ENCODE measurements at regions not wholly inside any gene's neighbourhood (a gene's known extent, or its start where the extent isn't known, plus 50 kb on each side); places are given as distances from the start of the nearest gene placed in this dataset.
"Not testable (repeated sequence)": the region's sequence is repeated elsewhere in the genome, so short reads cannot be mapped to it uniquely, and the experiment has no call there.

DNA sequence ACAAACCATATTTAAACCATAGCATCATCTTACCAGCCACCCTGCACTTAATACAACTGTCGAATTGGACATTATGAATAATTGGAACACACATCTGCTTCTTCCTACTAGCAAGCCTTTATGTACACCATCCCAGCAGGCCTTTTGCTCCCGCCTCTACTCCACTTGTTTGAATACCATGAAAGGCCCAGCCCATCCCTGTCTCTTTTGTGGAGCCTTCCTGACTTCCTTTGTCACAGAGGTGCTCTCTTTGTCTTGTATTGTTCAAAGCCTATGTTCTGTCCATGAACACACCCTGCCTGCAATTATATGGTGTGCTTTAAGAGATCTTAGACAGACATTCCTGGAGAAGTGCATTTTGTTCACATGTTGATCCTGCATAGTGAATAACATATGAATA lies 465.7 kb downstream of the DIRAS2 start:
- no peak for FAIRE-seq

DNA sequence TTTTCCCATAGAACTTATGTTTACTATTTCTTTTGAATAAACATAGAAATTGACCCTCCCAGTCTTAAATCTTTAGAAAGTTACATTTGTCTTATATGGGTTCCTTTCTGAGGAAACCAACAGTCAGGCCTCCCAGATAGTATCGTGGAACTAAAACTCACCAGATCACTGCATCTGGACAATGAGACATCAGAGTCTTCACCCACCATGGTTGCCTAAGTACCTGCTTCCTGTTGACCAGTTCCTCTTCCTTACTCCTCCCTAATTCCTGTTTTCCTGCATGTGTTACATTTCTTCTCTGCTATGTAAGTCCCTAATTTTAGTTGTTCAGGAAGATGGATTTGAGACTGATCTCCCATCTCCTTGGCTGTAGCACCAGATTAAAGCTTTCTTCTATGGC lies 462.2 kb downstream of the DIRAS2 start:
- no peak for FAIRE-seq

DNA sequence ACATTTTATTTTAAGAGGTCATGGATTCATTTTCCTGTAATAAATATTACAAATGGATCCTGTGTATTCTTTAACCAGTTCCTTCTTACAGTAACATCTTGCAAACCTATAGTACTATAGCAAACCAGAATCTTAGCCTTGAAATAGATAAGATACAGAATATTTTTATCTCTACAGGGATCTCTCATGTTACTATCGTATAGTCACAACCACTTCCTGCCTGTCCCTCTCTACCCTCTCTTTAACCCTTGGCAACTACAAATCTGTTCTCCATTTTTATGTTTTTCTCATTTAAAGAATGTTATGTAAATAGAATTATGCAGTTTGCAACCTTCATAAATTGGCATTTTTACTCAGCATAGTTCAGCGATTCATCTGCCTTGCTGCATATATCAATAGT lies 454.0 kb downstream of the DIRAS2 start:
- no peak for FAIRE-seq

DNA sequence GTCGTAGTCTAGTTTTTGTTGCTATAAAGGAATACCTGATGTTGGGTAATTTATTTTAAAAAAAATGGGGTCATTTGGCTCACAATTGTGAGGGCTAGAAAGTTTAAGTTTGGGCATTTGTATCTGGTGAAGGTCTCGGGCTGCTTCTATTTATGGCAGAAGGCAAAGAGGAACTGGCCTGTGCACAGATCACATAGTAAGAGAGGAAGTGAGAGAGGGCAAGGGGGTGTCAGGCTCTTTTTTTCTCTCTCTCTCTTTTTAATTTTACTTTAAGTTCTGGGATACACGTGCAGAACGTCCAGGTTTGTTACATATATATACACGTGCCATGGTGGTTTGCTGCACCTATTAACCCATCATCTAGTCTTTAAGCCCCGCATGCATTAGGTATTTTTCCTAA lies 453.3 kb downstream of the DIRAS2 start:
- no peak for FAIRE-seq

DNA sequence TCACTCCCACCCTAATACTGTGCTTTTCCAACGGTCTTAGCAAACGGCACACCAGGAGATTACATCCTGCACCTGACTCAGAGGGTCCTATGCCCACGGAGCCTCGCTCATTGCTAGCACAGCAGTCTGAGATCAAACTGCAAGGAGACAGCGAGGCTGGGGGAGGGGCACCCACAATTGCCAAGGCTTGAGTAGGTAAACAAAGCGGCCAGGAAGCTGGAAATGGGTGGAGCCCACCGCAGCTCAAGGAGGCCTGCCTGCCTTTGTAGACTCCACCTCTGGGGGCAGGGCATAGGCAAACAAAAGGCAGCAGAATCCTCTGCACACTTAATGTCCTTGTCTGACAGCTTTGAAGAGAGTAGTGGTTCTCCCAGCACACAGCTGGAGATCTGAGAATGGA lies 450.2 kb downstream of the DIRAS2 start:
- not testable (repeated sequence) for FAIRE-seq

DNA sequence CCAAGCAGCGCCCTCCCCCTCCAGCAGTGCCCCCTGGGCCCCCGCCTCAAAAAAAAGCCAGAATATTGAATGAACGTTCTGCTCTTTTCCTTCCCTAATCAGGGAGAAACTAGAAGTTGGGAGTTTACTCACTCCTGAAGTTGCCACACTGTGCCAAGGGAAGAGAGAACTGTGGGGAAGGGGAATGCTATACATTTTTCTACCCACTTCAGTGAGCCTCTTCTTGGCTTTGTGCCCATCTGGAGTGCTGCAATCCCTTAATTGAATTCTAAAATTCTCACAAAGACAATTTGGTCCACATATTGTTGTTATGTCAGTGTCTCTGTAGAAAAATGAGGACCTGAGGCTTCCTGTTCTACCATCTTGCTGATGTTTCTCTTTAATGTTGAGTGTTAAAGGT lies 443.7 kb downstream of the DIRAS2 start:
- FAIRE-seq: no peak

DNA sequence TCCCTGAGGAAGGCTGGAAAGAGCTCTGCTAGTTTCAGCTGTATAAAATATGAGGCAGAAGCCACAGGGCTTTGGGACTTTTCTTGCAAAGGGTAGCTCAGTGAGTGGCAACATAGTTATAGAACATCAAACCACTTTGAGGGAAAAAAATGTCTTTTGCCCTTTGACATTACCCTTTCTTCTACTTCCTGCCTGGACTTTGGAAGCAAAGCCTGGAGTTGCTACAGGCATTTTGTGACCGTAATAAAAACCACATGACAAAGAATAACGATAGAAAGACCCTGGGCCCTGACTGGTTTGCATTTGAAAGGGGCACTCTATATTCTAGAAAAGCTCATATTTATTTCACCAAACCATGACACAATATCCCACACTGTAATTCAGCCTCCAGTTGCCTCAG lies 440.9 kb downstream of the DIRAS2 start:
- no peak for FAIRE-seq

DNA sequence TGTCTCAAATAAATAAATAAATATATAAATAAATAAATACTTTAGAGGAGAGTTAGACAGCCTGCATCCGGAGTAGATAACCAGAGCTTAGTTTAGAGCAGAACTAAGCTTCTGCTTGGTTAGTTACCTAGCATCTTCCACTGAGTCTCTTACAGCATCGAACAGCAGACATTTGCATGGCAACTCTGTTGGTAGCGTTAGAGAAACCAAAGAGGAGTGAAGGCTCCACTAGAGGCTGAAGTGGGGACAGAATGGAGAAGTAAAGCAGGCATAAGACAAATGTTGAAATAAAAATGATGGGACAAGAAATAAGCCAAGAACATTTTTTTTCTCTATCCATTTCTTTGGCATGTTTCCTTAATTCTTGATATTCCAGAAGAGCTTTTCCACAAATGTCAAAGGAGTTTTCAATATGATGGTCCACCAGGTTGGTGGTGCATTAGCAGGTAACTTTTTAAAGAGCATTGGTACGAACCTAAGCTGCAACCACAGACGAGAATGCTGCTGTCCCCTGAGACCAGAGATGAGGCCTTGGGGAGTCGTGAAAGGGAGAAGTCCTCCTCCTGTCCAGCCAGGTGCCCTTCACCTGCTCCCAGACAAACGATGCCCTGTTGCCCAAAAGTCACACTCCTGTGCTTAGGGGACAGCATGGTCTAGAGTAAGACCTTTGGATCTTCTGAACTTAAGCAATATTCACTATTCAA lies 438.3 kb downstream of the DIRAS2 start:
- no peak for FAIRE-seq

DNA sequence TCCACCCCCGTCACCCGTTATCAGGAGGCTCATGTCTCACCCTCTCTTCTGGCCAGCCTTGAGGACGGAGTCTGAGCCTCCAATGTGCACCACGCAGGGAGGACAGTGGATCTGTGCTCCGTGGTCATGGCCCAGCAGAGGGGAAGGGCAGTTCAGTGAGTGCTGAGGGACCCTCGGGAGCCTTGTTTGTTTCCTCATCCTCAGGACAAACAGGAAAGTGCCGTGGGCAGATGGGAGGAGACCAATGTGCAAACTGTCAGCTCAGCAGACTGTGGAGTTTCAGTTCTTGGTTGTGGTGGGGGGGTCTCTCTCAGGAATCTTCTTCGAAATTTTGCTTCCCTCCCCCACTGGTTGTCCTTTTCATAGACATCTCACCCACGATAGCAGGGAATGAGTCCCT lies 429.6 kb downstream of the DIRAS2 start:
- not testable (repeated sequence) for FAIRE-seq

DNA sequence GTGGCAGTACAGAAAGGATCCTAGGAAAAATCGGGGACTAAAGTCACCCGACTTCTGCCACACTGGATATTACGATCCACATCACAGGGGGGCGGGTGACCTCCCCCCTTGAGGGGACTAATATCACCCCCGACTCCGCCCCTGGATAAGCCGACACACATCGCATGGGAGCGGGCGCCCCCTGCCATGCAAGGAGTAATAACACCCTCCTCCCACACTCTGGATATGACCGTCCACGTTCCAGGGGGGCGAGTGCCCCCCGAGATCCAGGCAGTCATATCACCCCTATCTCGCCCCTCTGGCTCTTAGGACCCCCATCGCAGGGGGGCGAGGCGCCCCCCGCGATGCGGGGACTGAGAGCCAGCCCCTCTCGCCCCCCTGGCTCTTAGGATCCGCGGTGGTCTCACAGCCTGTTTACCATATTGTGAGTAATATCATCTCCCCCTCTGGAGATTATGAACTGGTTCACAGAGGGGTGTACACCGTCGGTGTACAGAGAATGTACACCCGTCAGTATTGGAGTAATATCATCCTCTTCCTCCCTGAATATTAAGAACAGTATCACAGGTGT lies 423.0 kb downstream of the DIRAS2 start:
- no peak for FAIRE-seq

DNA sequence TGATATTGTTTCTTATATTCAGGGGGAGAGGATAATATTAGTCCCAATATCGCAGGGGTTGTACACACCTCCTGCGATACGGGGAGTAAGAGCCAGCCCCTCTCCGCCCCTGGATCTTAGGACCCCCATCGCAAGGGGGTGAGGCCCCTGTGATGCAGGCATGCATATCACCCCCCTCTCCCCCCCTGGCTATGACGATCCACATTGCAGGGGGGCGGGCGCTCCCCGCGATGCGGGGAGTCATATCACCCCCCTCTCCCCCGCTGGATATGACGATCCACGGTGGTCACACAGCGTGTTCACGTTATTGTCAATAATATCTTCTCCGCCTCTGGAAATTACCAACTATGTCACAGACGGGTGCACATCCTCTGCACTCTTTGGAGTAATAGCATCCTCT lies 420.7 kb downstream of the DIRAS2 start:
- not testable (repeated sequence) for FAIRE-seq

DNA sequence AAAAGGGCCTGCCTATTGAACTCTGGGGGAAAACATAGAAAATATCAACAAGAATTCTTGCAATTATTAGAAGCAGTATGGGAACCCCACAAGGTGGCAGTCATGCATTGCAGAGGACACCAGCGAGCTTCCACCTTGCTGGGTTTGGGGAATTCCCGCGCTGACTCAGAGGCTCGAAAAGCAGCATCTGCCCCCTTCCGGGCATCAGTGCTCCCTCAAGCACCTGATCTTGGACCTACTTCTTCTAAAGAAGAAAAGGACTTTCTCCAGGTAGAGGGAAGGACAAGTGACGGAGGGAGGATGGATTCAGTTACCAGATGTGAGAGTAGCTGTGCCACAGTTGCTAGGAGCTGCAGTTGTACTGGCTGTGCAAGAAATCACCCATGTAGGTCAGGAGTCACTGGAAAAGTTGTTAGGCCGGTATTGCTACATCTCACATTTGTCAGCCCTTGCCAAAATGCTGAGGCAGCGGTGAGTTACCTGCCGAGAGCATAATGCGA lies 415.7 kb downstream of the DIRAS2 start:
- FAIRE-seq: not testable (repeated sequence)

DNA sequence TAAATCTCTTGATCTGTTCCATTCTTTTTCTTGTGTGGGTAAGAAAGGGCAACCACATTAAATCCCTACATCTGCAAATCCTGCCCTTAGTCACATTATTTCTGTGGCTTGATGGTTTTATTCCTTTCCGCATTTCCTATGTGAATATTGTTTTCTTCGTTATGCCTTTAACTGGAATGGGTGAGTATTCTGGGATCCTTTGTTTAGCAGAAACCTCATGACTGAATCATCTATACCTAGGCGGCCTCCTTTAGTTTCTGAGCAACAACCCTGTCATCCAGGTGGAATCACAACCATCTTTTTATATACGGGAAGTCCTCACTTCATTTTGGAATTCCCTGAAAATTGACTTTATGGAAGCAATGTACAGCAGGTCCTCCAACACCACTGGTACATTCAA lies 409.5 kb downstream of the DIRAS2 start:
- FAIRE-seq: not testable (repeated sequence)

DNA sequence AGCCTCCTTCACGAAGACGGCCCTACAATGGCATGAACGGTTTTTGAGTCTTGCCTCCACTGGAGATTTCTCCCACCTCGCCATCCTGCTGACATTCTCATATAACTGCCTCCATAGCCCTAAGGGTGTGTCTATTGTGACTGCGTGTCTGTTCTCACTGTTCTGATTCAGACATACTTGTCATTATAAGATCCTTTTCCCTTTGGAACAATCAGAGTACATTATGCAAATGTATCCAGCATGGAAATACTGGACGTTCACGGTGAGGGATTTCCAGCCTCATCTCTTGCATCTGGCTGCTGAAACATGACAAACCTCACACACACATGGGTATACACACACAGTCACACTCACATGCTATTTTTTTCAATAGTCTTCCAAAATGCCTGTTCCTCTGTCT lies 402.1 kb downstream of the DIRAS2 start:
- no peak for FAIRE-seq

DNA sequence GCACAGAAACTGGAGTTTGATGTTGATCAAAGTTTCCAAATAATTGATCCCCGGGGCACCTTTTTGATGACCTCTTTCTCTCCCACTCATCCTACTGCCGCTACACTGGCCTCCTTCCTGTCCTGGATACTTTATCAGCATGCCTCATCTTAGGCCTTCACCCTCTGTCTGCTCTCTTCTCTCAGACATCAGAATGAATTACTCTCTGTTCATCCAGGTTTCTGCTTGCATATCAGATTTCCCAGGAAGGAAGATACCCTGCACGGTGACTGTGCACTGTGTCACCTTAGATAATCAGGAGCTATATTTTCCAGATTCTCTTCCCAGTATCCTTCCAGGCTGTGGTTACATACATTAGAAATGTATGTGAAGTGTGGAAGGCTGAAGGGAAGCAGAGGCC lies 397.0 kb downstream of the DIRAS2 start:
- FAIRE-seq: no peak

DNA sequence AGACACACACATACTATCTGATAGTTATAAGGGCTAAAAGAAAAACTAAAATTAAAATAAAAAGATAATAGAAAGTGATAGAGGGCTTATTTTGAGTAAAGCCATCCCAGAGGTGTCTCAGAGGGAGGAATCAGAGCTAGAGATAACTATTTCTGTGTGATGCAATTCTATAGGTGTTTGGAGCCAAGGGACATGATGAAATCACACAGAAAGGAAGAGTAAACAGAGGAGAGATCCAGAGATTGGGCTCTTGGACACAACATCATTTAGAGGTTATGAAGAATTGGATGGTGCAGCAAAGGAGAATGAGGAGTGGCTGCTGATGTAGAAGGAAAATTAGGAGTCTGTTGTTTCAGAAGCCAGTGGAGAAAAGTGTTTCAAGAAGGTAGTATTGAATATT lies 393.5 kb downstream of the DIRAS2 start:
- no peak for FAIRE-seq

DNA sequence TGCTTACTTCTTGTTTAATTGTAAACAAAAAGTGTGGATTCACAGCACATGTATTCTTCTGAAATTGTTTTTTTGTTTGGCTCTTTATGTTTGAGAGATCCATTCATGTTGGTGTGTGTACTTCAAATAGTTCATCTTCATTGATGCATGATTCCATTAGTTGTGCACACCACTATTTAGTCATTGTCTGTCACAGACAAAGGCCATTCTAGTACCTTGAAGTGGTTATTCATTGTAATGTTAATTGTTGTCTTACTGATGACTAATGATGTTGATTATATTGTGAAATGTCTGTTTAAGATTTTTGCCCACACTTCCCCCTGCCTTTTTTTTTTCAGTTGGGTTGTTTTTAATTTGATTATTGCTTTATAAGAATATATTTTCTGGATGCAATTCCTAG lies 391.3 kb downstream of the DIRAS2 start:
- no peak for FAIRE-seq

DNA sequence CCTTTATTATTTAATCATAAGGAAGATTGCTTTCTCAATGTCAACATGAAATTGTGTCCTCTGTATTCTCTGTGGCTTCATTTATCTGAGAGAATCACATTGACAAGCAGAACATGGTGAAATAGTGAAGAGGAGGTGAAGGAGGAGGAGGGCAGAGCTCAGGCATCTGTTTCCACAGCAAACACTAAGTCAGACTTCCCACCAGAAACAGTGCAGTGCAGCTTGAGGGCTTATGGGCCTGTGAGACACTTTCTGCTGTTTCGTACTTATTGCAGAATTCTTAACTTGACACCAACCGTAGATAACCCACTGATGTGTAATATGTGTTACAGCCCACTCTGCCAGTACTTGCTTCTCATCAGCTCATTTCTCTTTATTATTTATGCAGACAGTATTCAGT lies 386.3 kb downstream of the DIRAS2 start:
- FAIRE-seq: no peak

DNA sequence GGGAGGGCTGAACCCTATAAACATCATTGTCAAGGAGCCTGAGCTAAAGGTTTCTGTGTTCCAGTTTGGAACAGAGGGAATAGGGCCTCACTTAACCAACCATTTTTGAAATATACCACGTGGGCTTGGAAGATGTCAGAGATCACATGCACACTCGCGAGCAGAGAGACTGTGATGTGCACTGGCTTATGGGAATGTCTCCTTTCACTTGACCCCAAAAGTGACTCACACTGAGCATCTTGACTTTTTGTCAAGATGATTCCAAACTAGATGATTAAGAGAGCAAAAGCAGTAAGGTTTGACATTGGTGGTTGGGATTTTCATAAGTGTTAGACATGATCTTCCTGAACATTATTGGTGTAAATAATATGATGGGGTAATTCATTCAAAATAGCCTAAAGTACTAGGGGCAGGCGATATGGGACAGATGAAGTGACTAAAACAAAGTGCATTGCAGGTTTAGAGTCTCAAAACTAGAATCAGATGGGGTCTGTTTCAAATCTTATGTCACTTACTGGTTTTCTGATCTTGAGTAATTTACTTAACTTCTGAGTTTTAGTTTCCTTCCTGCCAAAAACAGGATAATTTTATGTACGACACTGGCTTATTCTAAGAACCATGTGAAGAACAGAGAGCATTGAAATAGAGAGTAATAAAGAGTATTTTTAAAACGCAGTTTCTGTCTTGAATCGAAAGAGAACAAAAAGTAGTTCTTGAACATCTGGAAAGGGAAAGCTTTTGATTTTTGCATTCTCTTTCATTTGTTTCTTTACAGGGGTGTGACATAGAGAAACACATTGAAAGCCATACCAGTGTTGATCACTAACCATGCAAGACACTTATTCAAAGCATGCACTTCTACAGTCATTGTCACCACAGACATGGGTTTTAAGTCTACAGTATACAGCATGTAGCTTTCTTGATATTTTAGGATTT lies 383.0 kb downstream of the DIRAS2 start:
- no peak for FAIRE-seq

DNA sequence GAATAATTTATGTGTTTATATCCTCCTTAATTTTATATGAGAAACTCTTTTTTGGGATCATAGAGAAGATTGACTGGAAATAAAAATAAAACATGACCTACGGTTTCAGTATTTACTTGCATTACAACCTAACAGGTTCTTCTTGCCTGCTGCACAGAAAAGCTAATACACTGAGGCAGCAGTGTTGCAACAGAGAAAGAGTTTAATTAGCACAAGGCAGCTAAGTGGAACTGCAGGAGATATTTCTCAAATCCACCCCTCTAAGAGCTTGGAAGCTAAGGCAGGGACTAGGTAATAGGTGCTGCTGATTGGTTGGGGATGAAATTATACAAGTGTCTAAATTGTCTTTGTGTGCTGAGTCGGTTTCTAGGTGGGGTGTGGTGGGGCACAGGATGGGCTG lies 380.9 kb downstream of the DIRAS2 start:
- FAIRE-seq: no peak

DNA sequence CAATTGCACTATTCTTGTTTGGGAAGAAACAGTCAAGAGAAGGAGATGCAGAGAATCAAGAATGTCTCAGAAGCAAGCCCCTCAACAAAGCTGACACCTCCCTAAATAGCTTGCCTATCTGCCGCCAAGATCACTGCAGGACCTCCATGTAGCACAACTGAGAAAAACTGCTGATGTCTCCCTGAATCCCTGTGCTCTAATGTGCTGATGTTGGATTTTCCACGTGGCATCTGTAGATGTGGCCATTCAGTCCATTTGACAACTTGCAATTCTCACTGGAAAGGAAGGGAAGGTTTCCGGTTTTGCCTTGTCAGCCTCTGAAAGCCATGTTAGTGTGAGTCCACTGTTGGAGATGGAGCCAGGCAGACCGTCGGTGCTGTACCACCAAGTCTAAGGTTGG lies 374.0 kb downstream of the DIRAS2 start:
- FAIRE-seq: no peak

DNA sequence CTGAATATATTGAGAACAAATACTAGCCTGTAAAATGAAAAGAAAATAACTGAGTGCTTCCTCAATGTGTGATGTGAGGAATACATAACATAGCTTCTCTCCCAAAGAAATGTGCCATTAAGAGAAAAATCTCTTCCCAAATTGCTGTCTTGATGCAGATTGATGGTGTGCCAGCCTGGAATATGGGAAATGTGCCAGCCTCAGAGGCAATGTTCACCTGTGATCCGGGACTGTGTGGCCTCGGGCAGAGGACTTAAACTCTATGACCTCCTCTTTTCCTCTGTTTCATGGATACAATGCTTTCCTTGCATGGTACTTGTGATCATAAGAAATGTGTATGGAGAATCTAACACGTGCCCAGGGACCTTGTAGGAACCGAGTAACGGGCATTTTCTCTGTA lies 370.9 kb downstream of the DIRAS2 start:
- FAIRE-seq: no peak

DNA sequence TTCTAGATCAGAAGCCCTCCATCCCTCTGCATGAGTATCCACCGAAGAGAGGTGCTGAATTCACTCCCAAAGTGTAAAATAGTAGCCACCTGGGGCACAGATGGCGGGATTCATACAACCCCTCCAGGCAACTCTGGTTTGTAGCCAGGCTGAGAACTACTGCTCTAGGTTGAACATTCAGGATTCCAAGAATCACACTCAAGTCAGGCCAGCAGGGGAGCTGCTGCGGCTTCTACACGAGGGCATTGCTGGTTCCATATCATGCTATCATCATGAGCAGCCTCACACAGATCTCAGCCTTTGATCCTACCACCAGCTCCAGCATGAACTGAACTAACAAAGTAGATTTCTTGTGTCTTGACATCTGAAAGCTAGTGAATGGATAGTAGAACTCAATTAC lies 367.9 kb downstream of the DIRAS2 start:
- FAIRE-seq: no peak

DNA sequence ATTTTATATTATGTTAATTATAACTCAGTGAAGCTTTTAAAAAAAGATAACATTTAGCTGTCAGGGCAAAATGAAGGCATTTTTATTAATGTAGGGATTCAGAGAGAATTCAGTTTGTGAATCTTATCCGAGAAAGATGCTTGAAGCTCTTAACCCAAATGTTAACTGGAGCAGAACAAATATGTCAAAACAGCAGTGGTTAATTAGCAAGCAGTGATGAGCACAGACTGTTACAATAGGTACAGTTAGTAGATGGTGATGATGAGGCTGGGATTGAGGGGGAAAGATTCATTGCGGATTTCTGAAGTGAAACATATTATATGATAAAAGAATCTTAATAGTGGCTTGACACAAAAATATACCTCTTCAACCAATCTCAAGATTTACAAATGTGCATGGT lies 356.7 kb downstream of the DIRAS2 start:
- no peak for FAIRE-seq
